ENCODE measurements at regions not wholly inside any gene's neighbourhood (a gene's known extent, or its start where the extent isn't known, plus 50 kb on each side); places are given as distances from the start of the nearest gene placed in this dataset.

DNA sequence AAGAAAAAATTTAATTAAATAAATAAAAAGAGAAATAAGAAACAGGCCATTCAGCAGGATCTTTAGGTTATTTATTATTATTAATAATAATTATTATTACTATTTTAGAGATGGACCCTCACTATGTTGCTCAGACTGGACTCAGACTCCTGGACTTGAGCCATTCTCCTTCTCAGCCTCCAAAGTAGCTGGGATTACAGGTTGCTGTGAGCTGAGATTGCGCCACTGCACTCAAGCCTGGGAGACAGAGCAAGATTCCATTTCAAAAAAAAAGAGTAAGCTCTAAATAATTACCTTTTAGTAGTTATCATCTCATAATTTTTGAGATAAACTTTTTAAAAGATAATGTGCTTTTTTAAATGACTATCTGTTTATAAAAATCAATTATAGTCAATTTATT lies 1102.8 kb upstream of the GJE1 start:
- ATAC-seq (ENCODE audit: low read depth) (no peak), DNase-seq (ENCODE audit: low spot score) (no peak)
- Histone ChIP-seq H3K4me3 (ENCODE audit: severe bottlenecking) (no peak overlapping the region), H3K9me3 (ENCODE audit: severe bottlenecking) (no peaks in the 10 kb centered on the region), H3K27me3 (ENCODE audit: insufficient read depth, poor library complexity, severe bottlenecking) (no peaks in the 10 kb centered on the region), H3K27ac (ENCODE audit: poor library complexity, severe bottlenecking) (no peak overlapping the region), H3K36me3 (ENCODE audit: low read depth) (no peaks in the 10 kb centered on the region), H3K4me1 (ENCODE audit: insufficient read depth, poor library complexity, severe bottlenecking) (peaks cover 2% of the 10 kb centered on the region)
- TF ChIP-seq, protein P1, sequence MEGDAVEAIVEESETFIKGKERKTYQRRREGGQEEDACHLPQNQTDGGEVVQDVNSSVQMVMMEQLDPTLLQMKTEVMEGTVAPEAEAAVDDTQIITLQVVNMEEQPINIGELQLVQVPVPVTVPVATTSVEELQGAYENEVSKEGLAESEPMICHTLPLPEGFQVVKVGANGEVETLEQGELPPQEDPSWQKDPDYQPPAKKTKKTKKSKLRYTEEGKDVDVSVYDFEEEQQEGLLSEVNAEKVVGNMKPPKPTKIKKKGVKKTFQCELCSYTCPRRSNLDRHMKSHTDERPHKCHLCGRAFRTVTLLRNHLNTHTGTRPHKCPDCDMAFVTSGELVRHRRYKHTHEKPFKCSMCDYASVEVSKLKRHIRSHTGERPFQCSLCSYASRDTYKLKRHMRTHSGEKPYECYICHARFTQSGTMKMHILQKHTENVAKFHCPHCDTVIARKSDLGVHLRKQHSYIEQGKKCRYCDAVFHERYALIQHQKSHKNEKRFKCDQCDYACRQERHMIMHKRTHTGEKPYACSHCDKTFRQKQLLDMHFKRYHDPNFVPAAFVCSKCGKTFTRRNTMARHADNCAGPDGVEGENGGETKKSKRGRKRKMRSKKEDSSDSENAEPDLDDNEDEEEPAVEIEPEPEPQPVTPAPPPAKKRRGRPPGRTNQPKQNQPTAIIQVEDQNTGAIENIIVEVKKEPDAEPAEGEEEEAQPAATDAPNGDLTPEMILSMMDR (IDR thresholded peaks at IDR 0.05; ENCODE audit: poor library complexity, severe bottlenecking): no peak

DNA sequence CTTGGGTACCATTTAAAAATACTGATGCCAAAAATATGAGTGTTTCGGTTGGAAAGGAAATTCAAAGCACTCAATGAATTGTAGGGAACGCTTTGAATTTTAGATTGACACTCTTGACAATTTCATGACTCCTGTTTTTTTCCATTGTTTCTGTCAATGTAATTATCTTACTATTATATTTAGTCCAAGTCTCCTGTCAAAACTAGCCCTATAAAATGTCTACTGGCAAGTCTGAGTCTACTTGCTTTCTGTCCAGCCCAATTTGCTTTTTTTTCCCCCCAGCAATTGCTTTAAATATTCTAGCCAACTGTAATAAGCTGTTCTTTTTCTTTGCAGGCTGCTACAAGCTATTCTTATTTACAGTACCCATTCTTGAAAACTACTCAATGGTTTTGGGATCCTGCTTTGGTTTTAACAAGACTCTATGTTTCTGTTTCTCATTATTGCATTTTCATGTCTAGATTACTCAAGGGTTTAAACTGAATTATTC lies 1103.9 kb upstream of the GJE1 start:
- no peaks in the 10 kb centered on the region for H3K9me3 ChIP-seq (ENCODE audit: severe bottlenecking)
- DNase-seq (ENCODE audit: low spot score) (no peak), ATAC-seq (ENCODE audit: low read depth) (no peak)
- TF ChIP-seq, protein P1 (IDR thresholded peaks at IDR 0.05; ENCODE audit: poor library complexity, severe bottlenecking): no peak
- H3K36me3 ChIP-seq (ENCODE audit: low read depth): no peaks in the 10 kb centered on the region
- no peak overlapping the region for H3K27ac ChIP-seq (ENCODE audit: poor library complexity, severe bottlenecking)
- H3K4me1 ChIP-seq (ENCODE audit: insufficient read depth, poor library complexity, severe bottlenecking): peaks cover 2% of the 10 kb centered on the region
- H3K27me3 ChIP-seq (ENCODE audit: insufficient read depth, poor library complexity, severe bottlenecking): no peaks in the 10 kb centered on the region
- H3K4me3 ChIP-seq (ENCODE audit: severe bottlenecking): no peak overlapping the region

DNA sequence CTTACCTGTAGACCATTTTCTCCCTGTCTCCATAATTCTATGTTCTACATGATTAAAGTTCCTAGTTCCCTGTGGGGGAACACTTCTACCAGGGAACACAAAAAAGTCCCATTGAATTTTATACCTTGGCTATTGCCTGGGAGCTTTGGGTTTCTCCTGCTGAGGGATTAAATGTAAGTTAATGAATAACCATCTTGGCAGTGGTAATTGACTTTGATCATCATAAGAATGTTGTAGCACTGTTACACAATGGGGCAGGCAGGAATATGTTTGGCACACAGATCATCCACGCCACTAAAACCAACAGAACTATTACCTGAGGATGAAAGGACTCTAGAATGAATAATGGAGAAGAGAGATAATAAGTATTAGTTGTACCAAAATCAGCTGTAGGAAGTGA lies 1106.2 kb upstream of the GJE1 start:
- H3K36me3 ChIP-seq (ENCODE audit: low read depth): no peaks in the 10 kb centered on the region
- no peaks in the 10 kb centered on the region for H3K4me1 ChIP-seq (ENCODE audit: insufficient read depth, poor library complexity, severe bottlenecking)
- ATAC-seq (ENCODE audit: low read depth) (no peak), DNase-seq (ENCODE audit: low spot score) (no peak)
- no peak overlapping the region for H3K4me3 ChIP-seq (ENCODE audit: severe bottlenecking)
- no peaks in the 10 kb centered on the region for H3K27me3 ChIP-seq (ENCODE audit: insufficient read depth, poor library complexity, severe bottlenecking)
- no peaks in the 10 kb centered on the region for H3K9me3 ChIP-seq (ENCODE audit: severe bottlenecking)
- TF ChIP-seq, protein P1 (IDR thresholded peaks at IDR 0.05; ENCODE audit: poor library complexity, severe bottlenecking): no peak
- no peak overlapping the region for H3K27ac ChIP-seq (ENCODE audit: poor library complexity, severe bottlenecking)

DNA sequence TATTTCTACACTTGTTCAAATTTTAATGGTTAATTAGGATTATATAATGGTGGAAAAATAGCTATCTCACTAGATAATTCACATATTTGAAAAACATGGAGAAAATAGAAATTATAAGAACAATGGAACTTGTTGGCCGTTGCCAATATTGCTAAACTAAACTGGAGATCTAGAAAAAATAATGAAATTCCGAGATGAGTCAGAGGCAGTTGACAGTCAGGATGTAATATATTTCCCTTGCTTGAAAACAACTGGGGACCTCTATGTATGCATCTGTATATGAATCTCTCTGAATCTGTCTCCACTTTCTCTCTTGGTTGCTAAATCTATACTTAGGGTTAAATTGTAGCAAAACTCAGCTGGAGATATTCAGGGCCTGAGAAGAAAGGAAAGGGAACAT lies 1108.2 kb upstream of the GJE1 start:
- TF ChIP-seq, protein P1 (IDR thresholded peaks at IDR 0.05; ENCODE audit: poor library complexity, severe bottlenecking): no peak
- Histone ChIP-seq H3K4me1 (ENCODE audit: insufficient read depth, poor library complexity, severe bottlenecking) (no peaks in the 10 kb centered on the region), H3K36me3 (ENCODE audit: low read depth) (no peaks in the 10 kb centered on the region), H3K4me3 (ENCODE audit: severe bottlenecking) (no peak overlapping the region), H3K27me3 (ENCODE audit: insufficient read depth, poor library complexity, severe bottlenecking) (no peaks in the 10 kb centered on the region), H3K27ac (ENCODE audit: poor library complexity, severe bottlenecking) (no peak overlapping the region), H3K9me3 (ENCODE audit: severe bottlenecking) (no peaks in the 10 kb centered on the region)
- ATAC-seq (ENCODE audit: low read depth) (no peak), DNase-seq (ENCODE audit: low spot score) (no peak)

DNA sequence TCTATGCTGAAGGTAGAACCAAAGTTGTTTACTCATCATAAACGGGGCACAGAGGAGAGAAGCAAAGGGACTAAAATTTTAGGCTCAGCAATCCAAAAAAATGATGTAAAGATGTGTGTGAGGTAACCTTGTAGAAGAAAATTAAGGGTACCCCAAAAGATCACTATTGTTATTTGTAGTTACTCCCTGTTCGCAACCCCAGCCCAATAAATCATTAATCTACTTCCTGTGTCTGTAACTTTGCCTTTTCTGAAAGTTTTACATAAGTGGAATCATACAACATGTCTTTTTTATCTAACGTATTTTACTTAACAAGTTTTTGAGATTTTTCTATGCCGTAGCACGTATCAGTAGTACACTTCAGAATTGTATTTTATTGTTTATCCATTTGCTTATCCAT lies 1114.8 kb upstream of the GJE1 start:
- no peak for DNase-seq (ENCODE audit: low spot score)
- H3K4me1 ChIP-seq (ENCODE audit: insufficient read depth, poor library complexity, severe bottlenecking): no peaks in the 10 kb centered on the region
- no peaks in the 10 kb centered on the region for H3K9me3 ChIP-seq (ENCODE audit: severe bottlenecking)
- ATAC-seq (ENCODE audit: low read depth): no peak
- H3K36me3 ChIP-seq (ENCODE audit: low read depth): no peaks in the 10 kb centered on the region
- H3K4me3 ChIP-seq (ENCODE audit: severe bottlenecking): no peak overlapping the region
- TF ChIP-seq, protein P1 (IDR thresholded peaks at IDR 0.05; ENCODE audit: poor library complexity, severe bottlenecking): no peak
- H3K27me3 ChIP-seq (ENCODE audit: insufficient read depth, poor library complexity, severe bottlenecking): no peaks in the 10 kb centered on the region
- no peak overlapping the region for H3K27ac ChIP-seq (ENCODE audit: poor library complexity, severe bottlenecking)

Data from RWPE2 (cell line).